HEK293T (cell line): ENCODE measurements at regions not wholly inside any gene's neighbourhood (a gene's known extent, or its start where the extent isn't known, plus 50 kb on each side); places are given as distances from the start of the nearest gene placed in this dataset.

Source experiments
- CTCF ChIA-PET: fragments of 350-600 bp; formaldehyde crosslinking; extraction: SDS; loops from one replicate; lab custom pipeline; 2021; ENCODE audit warnings: antibody characterized with exemption, inconsistent platforms; lab: Yijun Ruan, JAX
- POLR2A ChIA-PET: fragments of 350-600 bp; formaldehyde crosslinking; extraction: SDS; loops from one replicate; lab custom pipeline; 2020; ENCODE audit warnings: antibody characterized with exemption, inconsistent platforms; lab: Yijun Ruan, JAX
- DNase-seq: peaks from one replicate; pipeline ENCODE4 v3.0.0; 2012; ENCODE audit warnings: mixed read lengths; ENCODE audit errors: extremely low spot score
- ARNT ChIP-seq: fragments of 450-650 bp; IDR thresholded peaks from 2 replicates; pipeline ENCODE4 v1.6.1; 2017; ENCODE audit warnings: mild to moderate bottlenecking
- BHLHE40 ChIP-seq: fragments of 450-650 bp; IDR thresholded peaks from 2 replicates; pipeline ENCODE4 v1.6.1; 2016; ENCODE audit warnings: mild to moderate bottlenecking, moderate library complexity, borderline replicate concordance
- CTBP1 ChIP-seq: fragments of 450-650 bp; IDR thresholded peaks from 2 replicates; pipeline ENCODE4 v1.6.1; 2016; ENCODE audit warnings: borderline replicate concordance
- ELF4 ChIP-seq: fragments of 450-650 bp; IDR thresholded peaks from 2 replicates; pipeline ENCODE4 v1.6.1; 2017; ENCODE audit warnings: antibody characterized with exemption
- FOXA1 ChIP-seq: fragments of 450-650 bp; IDR thresholded peaks from 2 replicates; pipeline ENCODE4 v1.6.1; 2016; ENCODE audit warnings: mild to moderate bottlenecking
- FOXK2 ChIP-seq: fragments of 450-650 bp; IDR thresholded peaks from 2 replicates; pipeline ENCODE4 v1.6.1; 2016; ENCODE audit warnings: mild to moderate bottlenecking
- FOXM1 ChIP-seq: fragments of 450-650 bp; IDR thresholded peaks from 2 replicates; pipeline ENCODE4 v1.6.1; 2017; ENCODE audit warnings: mild to moderate bottlenecking, borderline replicate concordance
- HDGF ChIP-seq: fragments of 450-650 bp; IDR thresholded peaks from 2 replicates; pipeline ENCODE4 v1.6.1; 2017; ENCODE audit warnings: antibody characterized with exemption, borderline replicate concordance
- L3MBTL2 ChIP-seq: fragments of 450-650 bp; conservative IDR thresholded peaks from 2 replicates; pipeline ENCODE4 v1.6.1; 2016; ENCODE audit warnings: mild to moderate bottlenecking
- LEF1 ChIP-seq: fragments of 450-650 bp; IDR thresholded peaks from 2 replicates; pipeline ENCODE4 v1.6.1; 2017; ENCODE audit warnings: mild to moderate bottlenecking, borderline replicate concordance
- NFRKB ChIP-seq: fragments of 450-650 bp; IDR thresholded peaks from 2 replicates; pipeline ENCODE4 v1.6.1; 2016; ENCODE audit warnings: mild to moderate bottlenecking, moderate library complexity
- SP1 ChIP-seq: fragments of 450-650 bp; IDR thresholded peaks from 2 replicates; pipeline ENCODE4 v1.6.1; 2017
- SUZ12 ChIP-seq: fragments of 450-650 bp; IDR thresholded peaks from 2 replicates; pipeline ENCODE4 v1.6.1; 2016; ENCODE audit warnings: mild to moderate bottlenecking
- TARDBP ChIP-seq: fragments of 450-650 bp; IDR thresholded peaks from 2 replicates; pipeline ENCODE4 v1.6.1; 2016
- ZNF384 ChIP-seq: fragments of 450-650 bp; IDR thresholded peaks from 2 replicates; pipeline ENCODE4 v1.6.1; 2016
- TF ChIP-seq, protein P1 (sequence below): fragments of 450-650 bp; IDR thresholded peaks from 2 replicates; pipeline ENCODE4 v1.6.1; 2016

DNA sequence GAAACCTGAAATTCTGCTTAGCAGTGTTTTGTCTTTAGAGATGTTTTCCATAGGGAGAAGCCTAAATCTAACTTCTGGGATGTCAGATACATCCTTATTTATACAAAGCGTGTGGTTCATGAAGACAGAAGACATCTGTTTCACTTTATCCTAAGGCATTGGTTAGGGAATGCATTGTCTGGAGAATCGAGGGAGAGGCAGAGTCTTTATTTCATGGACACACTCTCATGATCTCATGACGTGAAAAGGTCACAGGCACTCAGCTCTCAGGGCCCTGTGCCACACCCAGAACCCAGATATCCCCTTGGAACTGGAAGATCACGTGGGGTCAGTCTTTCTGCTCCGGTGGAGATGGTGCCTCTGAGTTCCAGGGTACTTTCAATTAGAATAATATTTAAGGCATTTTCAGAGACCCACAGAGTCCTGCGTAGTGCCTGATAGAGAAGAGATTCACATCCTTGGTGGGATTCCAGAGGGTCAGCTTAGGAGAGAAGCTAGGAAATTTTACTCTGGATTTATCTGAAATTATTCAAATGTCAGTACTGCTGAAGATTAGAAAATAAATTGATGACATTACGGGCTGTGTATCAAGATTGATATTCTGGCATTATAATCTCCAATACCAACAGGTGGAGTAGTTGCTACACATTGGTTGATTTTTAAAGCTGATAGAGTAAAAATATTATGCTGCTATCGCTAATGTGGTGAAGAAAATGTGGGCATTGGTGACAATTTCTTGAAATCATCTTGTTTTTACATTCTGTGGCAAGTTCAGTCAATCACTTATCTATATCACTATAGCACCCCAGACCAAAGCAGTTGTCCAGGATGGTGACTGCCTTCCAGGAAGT, 378.3 kb downstream of the MTRR start:
- no peak for DNase-seq
- ChIA-PET CTCF (no interaction called here), POLR2A (no interaction called here)
- TF ChIP-seq, protein P1, sequence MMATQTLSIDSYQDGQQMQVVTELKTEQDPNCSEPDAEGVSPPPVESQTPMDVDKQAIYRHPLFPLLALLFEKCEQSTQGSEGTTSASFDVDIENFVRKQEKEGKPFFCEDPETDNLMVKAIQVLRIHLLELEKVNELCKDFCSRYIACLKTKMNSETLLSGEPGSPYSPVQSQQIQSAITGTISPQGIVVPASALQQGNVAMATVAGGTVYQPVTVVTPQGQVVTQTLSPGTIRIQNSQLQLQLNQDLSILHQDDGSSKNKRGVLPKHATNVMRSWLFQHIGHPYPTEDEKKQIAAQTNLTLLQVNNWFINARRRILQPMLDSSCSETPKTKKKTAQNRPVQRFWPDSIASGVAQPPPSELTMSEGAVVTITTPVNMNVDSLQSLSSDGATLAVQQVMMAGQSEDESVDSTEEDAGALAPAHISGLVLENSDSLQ: no peak
- TF ChIP-seq BHLHE40: no peak
- TF ChIP-seq FOXA1: no peak
- TF ChIP-seq ARNT: no peak

DNA sequence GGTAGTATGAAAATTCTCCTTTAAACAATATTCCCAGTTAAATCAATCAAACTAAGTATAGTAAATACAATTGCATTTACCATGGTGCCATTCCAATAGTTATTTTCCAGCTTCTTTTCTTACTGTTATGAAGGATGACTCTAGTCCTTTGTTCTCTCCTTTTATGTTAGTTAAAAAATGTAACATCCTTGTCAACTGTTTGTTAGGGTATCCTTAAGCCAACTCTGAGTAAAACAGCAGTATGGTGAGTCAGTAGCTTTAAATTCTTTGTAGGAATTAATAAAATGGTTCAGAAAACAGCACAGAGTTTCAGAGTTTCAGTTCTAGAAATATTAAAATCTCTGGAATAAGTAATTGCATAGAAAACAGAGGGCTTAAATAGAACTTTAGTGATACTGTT, 384.4 kb downstream of the MTRR start:
- ChIA-PET POLR2A (no interaction called here), CTCF (no interaction called here)
- TF ChIP-seq SUZ12 (no peak), FOXA1 (no peak), ELF4 (no peak), BHLHE40 (no peak), HDGF (no peak), FOXM1 (no peak), CTBP1 (no peak), FOXK2 (no peak), ZNF384 (no peak), NFRKB (no peak), TARDBP (no peak), ARNT (no peak)
- TF ChIP-seq, protein P1: no peak
- no peak for DNase-seq

DNA sequence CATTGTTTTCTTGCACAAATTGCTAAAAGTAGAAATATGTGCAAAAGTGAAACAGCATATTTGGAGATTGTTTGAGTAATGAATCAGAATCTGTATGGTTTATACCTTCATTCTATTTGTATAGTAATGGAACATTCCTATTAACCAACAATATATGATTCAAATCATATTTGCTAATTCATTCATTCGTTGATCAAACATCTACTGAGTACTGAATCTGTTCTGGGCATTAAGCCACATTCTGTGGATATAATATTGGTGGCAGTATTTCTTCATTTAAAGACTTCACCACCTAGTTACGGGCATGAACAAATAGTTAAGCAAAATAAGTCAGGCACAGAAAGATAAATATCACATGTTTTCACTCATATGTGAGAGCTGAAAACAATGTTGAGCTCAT, 385.7 kb downstream of the MTRR start:
- ChIA-PET CTCF (no interaction called here), POLR2A (no interaction called here)
- TF ChIP-seq L3MBTL2: no peak
- no peak for TF ChIP-seq HDGF
- TF ChIP-seq CTBP1: no peak
- TF ChIP-seq NFRKB: no peak
- no peak for TF ChIP-seq TARDBP
- TF ChIP-seq ARNT: no peak
- no peak for TF ChIP-seq SUZ12
- no peak for TF ChIP-seq FOXA1
- TF ChIP-seq ZNF384: no peak
- TF ChIP-seq LEF1: no peak
- TF ChIP-seq, protein P1: no peak
- no peak for TF ChIP-seq FOXK2
- TF ChIP-seq FOXM1: no peak
- TF ChIP-seq SP1: no peak
- no peak for TF ChIP-seq ELF4
- no peak for TF ChIP-seq BHLHE40
- DNase-seq: no peak

DNA sequence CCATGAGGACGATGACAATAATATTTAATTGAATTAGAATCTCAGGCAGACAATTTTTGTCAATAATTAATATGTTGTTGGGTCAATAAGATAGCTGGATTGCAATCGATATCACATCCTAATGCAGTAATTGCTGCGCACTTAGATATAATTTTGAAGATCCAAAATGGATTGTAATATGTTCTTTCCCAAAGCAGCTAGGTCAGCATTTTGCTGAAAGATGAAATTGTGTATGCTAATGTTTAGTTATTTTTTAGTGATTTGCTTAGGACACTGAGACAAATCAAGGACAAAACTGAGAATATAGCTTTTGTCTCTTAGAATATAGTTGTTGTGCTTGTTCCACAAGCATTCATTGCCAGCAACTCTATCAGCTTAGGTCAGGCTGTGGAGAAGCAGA, 389.9 kb downstream of the MTRR start:
- TF ChIP-seq L3MBTL2 (no peak), LEF1 (no peak), NFRKB (no peak), FOXM1 (no peak), CTBP1 (no peak), TARDBP (no peak), ZNF384 (no peak), ELF4 (no peak), FOXA1 (no peak), HDGF (no peak), SP1 (no peak), ARNT (no peak), SUZ12 (no peak), BHLHE40 (no peak), FOXK2 (no peak)
- TF ChIP-seq, protein P1: no peak
- ChIA-PET CTCF (no interaction called here), POLR2A (no interaction called here)
- no peak for DNase-seq

DNA sequence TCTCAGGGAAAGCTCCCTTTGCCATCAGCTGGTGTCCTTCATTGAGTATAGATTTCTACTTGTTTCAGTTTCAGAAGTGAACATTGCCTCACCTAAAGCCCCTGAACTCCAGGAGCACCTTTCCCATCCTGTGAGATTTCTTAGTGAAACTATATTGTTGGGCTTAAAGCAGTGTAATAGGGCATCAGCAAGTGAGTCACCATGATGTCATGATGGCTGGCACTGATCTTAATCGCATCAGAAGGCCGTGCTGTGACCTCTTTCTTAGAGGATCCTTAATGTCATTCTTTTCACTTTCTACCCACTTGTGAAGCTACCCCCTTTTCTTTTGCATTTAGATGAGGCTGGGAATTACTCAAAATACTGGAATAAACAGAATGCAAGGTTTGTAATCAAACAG, 401.3 kb downstream of the MTRR start:
- ChIA-PET POLR2A (no interaction called here), CTCF (no interaction called here)
- DNase-seq: no peak
- TF ChIP-seq FOXK2 (no peak), SP1 (no peak), L3MBTL2 (no peak), ELF4 (no peak), CTBP1 (no peak), NFRKB (no peak), FOXM1 (no peak), FOXA1 (no peak), HDGF (no peak), SUZ12 (no peak), ARNT (no peak), LEF1 (no peak), ZNF384 (no peak), TARDBP (no peak), BHLHE40 (no peak)
- TF ChIP-seq, protein P1: no peak
